ENCODE measurements at regions not wholly inside any gene's neighbourhood (a gene's known extent, or its start where the extent isn't known, plus 50 kb on each side); places are given as distances from the start of the nearest gene placed in this dataset.
"Not testable (repeated sequence)": the region's sequence is repeated elsewhere in the genome, so short reads cannot be mapped to it uniquely, and the experiment has no call there.

- DNase-seq: not testable (repeated sequence)
These were observed 253.7 kb downstream of the SPATA31A6 start for GRCh38 chr9:42437057-42437759.

GRCh38 chr9:42442680-42443079, 259.2 kb downstream of the SPATA31A6 start:
- not testable (repeated sequence) for DNase-seq

GRCh38 chr9:42443414-42443813, 260.0 kb downstream of the SPATA31A6 start:
- not testable (repeated sequence) for DNase-seq

- DNase-seq: not testable (repeated sequence)
These were observed 278.0 kb downstream of the SPATA31A6 start for GRCh38 chr9:42461436-42461835.

- DNase-seq: not testable (repeated sequence)
These were observed 278.4 kb downstream of the SPATA31A6 start for GRCh38 chr9:42461863-42462262.

- not testable (repeated sequence) for DNase-seq
These were observed 280.5 kb downstream of the SPATA31A6 start for GRCh38 chr9:42463981-42464380.

- DNase-seq: not testable (repeated sequence)
These were observed 287.1 kb downstream of the SPATA31A6 start for GRCh38 chr9:42470577-42470976.

- DNase-seq: not testable (repeated sequence)
These were observed 307.5 kb downstream of the SPATA31A6 start for GRCh38 chr9:42490989-42491388.

GRCh38 chr9:42502620-42503264, 319.3 kb downstream of the SPATA31A6 start:
- not testable (repeated sequence) for DNase-seq

- not testable (repeated sequence) for DNase-seq
These were observed 324.7 kb downstream of the SPATA31A6 start for GRCh38 chr9:42508111-42508510.

GRCh38 chr9:42513535-42513934, 330.1 kb downstream of the SPATA31A6 start:
- not testable (repeated sequence) for DNase-seq

- DNase-seq: not testable (repeated sequence)
These were observed 351.0 kb downstream of the SPATA31A6 start for GRCh38 chr9:42534325-42534983.

GRCh38 chr9:42534984-42535325, 351.5 kb downstream of the SPATA31A6 start:
- peak; percentile 46 for DNase-seq

GRCh38 chr9:42550789-42551357, 367.4 kb downstream of the SPATA31A6 start:
- DNase-seq: not testable (repeated sequence)

GRCh38 chr9:42568530-42568929, 385.1 kb downstream of the SPATA31A6 start:
- peak; percentile 60 for DNase-seq

- peak; percentile 4 for DNase-seq
These were observed 385.6 kb downstream of the SPATA31A6 start for GRCh38 chr9:42568942-42569556.

GRCh38 chr9:42577851-42578250, 394.4 kb downstream of the SPATA31A6 start:
- not testable (repeated sequence) for DNase-seq
